MM.1S (cell line): ENCODE measurements at regions not wholly inside any gene's neighbourhood (a gene's known extent, or its start where the extent isn't known, plus 50 kb on each side); places are given as distances from the start of the nearest gene placed in this dataset.

ENCODE experiments used
- DNase-seq: peaks from one replicate; pipeline ENCODE4 v3.0.0-alpha.2; 2015
- H2AFZ ChIP-seq: fragments of 300-600 bp; sonication (generic); 2 replicates; pipeline ENCODE4 v1.6.0; 2016; ENCODE audit warnings: antibody characterized with exemption, low read length
- H3F3A ChIP-seq: fragments of 300-600 bp; sonication (generic); 2 replicates; pipeline ENCODE4 v1.6.1; 2016; ENCODE audit warnings: mild to moderate bottlenecking, antibody characterized with exemption, low read length, moderate library complexity, mixed read lengths; ENCODE audit not compliant: insufficient read depth
- H3K27ac ChIP-seq: fragments of 300-600 bp; sonication (generic); 2 replicates; pipeline ENCODE4 v1.5.1; 2016; ENCODE audit warnings: mild to moderate bottlenecking, low read length
- H3K27me3 ChIP-seq: fragments of 300-600 bp; sonication (generic); replicated peaks from 2 replicates; pipeline ENCODE4 v1.6.0; 2016; ENCODE audit warnings: low read length; ENCODE audit not compliant: insufficient read depth
- H3K36me3 ChIP-seq: fragments of 300-600 bp; sonication (generic); replicated peaks from 2 replicates; pipeline ENCODE4 v1.6.1; 2016; ENCODE audit warnings: mild to moderate bottlenecking, low read length, mixed read lengths; ENCODE audit not compliant: insufficient read depth
- H3K4me1 ChIP-seq: fragments of 300-600 bp; sonication (generic); 2 replicates; pipeline ENCODE4 v1.6.1; 2016; ENCODE audit warnings: low read length, mixed read lengths
- H3K4me2 ChIP-seq: fragments of 300-600 bp; sonication (generic); 2 replicates; pipeline ENCODE4 v1.6.0; 2016; ENCODE audit warnings: low read depth, low read length
- H3K4me3 ChIP-seq: fragments of 300-600 bp; sonication (generic); 2 replicates; pipeline ENCODE4 v1.5.1; 2016; ENCODE audit warnings: low read length, mixed read lengths
- H3K79me2 ChIP-seq: fragments of 300-600 bp; sonication (generic); 2 replicates; pipeline ENCODE4 v1.6.1; 2016; ENCODE audit warnings: mixed run types, low read length, mixed read lengths
- H3K9ac ChIP-seq: fragments of 300-600 bp; sonication (generic); 2 replicates; pipeline ENCODE4 v1.6.1; 2016; ENCODE audit warnings: low read length, mixed read lengths
- H3K9me2 ChIP-seq: fragments of 300-600 bp; sonication (generic); replicated peaks from 2 replicates; pipeline ENCODE4 v1.6.1; 2016; ENCODE audit warnings: mild to moderate bottlenecking, low read length, mixed read lengths; ENCODE audit not compliant: insufficient read depth
- H3K9me3 ChIP-seq: fragments of 300-600 bp; sonication (generic); replicated peaks from 2 replicates; pipeline ENCODE4 v1.6.1; 2016; ENCODE audit warnings: mild to moderate bottlenecking, low read length, mixed read lengths; ENCODE audit not compliant: insufficient read depth
- H4K20me1 ChIP-seq: fragments of 300-600 bp; sonication (generic); 2 replicates; pipeline ENCODE4 v1.6.1; 2016; ENCODE audit warnings: mild to moderate bottlenecking, low read length, moderate library complexity, mixed read lengths; ENCODE audit not compliant: insufficient read depth
- EZH2 ChIP-seq: fragments of 300-600 bp; sonication (generic); optimal IDR thresholded peaks from 2 replicates; pipeline ENCODE3; 2017; ENCODE audit warnings: low read depth, mild to moderate bottlenecking, antibody characterized with exemption, low read length, mixed read lengths
- EZH2phosphoT487 ChIP-seq: fragments of 300-600 bp; sonication (generic); IDR thresholded peaks from 2 replicates; pipeline ENCODE4 v1.6.1; 2018; ENCODE audit warnings: antibody characterized with exemption, low read length
- TF ChIP-seq, protein P1 (sequence below): fragments of 300-600 bp; sonication (generic); IDR thresholded peaks from 2 replicates; pipeline ENCODE4 v1.5.1; 2016; ENCODE audit warnings: antibody characterized with exemption, low read length, mixed read lengths

DNA sequence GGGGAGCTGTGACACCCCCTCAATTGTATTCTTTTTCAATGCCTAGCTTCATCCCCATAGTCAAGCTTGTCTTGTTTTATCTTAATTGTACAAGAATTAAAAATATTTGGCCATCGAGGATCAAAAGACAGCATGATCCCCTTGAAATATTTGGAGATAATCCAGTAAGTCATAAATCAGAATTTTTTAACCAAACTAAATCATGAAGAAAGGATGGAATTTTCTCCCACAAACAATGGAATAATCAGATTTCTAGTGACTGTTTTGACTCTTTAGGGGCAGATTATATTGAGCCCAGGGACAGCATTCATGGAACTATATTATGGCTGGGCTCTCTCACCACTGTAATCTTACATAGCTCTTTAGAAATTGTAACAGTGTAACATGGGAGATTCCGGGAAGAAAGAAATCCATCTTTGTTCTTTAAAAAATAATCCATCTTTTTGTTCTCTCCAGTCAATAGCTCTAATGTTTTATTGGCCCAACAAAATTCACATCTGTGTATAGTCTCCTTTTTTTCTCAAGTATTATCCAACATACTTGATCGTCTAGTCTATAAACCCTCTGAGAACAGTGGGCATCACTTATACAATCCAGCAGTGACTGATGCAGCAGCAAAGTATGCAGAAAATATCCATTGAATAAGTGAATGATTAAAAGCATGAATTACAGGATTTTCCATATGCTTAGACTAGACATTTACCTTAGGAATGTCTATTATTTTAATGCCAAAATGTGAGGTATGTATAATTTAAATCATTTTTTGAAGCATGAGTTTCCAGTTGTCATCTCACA lies 277.0 kb upstream of the PLSCR5 start:
- no peaks in the 10 kb centered on the region for H4K20me1 ChIP-seq
- DNase-seq: no peak
- no peaks in the 10 kb centered on the region for H3K4me1 ChIP-seq
- H3K36me3 ChIP-seq: no peaks in the 10 kb centered on the region
- no peak overlapping the region for H2AFZ ChIP-seq
- H3K9me3 ChIP-seq: no peaks in the 10 kb centered on the region
- TF ChIP-seq EZH2phosphoT487: no peak
- TF ChIP-seq EZH2: no peak
- TF ChIP-seq, protein P1, sequence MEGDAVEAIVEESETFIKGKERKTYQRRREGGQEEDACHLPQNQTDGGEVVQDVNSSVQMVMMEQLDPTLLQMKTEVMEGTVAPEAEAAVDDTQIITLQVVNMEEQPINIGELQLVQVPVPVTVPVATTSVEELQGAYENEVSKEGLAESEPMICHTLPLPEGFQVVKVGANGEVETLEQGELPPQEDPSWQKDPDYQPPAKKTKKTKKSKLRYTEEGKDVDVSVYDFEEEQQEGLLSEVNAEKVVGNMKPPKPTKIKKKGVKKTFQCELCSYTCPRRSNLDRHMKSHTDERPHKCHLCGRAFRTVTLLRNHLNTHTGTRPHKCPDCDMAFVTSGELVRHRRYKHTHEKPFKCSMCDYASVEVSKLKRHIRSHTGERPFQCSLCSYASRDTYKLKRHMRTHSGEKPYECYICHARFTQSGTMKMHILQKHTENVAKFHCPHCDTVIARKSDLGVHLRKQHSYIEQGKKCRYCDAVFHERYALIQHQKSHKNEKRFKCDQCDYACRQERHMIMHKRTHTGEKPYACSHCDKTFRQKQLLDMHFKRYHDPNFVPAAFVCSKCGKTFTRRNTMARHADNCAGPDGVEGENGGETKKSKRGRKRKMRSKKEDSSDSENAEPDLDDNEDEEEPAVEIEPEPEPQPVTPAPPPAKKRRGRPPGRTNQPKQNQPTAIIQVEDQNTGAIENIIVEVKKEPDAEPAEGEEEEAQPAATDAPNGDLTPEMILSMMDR: no peak
- no peak overlapping the region for H3K27ac ChIP-seq
- H3K4me2 ChIP-seq: no peak overlapping the region
- H3K9me2 ChIP-seq: no peaks in the 10 kb centered on the region
- H3K79me2 ChIP-seq: no peaks in the 10 kb centered on the region
- no peak overlapping the region for H3K4me3 ChIP-seq
- H3K27me3 ChIP-seq: no peaks in the 10 kb centered on the region
- H3F3A ChIP-seq: no peaks in the 10 kb centered on the region
- no peak overlapping the region for H3K9ac ChIP-seq

DNA sequence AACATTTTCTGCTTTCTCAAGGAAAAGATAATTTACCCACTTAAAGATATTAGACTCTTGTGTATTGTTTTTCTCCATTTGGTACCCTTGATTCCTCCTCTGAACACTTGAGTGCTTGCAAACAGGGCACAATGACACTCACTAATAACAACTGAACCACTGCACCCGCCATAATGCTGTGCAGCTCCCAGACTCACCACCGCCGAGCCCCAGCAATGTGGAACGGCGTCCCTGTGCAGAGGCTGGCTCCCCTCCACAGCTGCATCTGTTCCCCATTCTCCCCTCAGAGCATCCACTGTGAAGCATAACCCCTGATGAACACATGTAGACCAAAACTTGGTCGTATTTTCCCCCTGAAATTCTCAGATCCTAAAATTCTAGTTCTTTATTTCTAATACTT lies 276.2 kb upstream of the PLSCR5 start:
- H3K36me3 ChIP-seq: no peaks in the 10 kb centered on the region
- no peak overlapping the region for H2AFZ ChIP-seq
- H3K9ac ChIP-seq: no peak overlapping the region
- TF ChIP-seq EZH2phosphoT487: no peak
- TF ChIP-seq EZH2: no peak
- TF ChIP-seq, protein P1: no peak
- H3K9me2 ChIP-seq: no peaks in the 10 kb centered on the region
- H3K4me1 ChIP-seq: no peaks in the 10 kb centered on the region
- no peaks in the 10 kb centered on the region for H3F3A ChIP-seq
- H3K9me3 ChIP-seq: no peaks in the 10 kb centered on the region
- no peak for DNase-seq
- no peaks in the 10 kb centered on the region for H3K27me3 ChIP-seq
- H3K79me2 ChIP-seq: no peaks in the 10 kb centered on the region
- no peak overlapping the region for H3K27ac ChIP-seq
- H4K20me1 ChIP-seq: no peaks in the 10 kb centered on the region
- no peak overlapping the region for H3K4me3 ChIP-seq
- H3K4me2 ChIP-seq: no peak overlapping the region

DNA sequence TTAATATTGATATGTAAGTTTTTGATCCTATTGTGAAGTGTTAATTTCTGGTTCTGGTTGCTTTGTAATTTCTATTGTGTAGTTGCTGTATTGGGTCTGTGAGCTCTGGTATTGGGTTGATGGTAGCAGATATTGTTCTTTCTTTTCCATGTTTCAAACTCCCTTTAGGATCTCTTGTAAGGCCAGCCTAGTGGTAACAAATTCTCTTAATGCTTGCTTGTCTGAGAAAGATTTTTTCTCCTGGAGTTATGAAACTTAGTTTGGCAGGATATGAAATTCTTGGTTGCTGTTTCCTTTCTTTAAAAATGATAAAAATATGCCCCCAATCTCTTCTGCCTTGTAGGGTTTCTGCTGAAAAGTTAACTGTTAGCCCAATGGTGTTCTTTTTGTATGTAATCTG lies 268.6 kb upstream of the PLSCR5 start:
- H3K36me3 ChIP-seq: no peaks in the 10 kb centered on the region
- no peaks in the 10 kb centered on the region for H3K9me3 ChIP-seq
- H3K4me2 ChIP-seq: no peak overlapping the region
- H3K79me2 ChIP-seq: no peaks in the 10 kb centered on the region
- no peak for TF ChIP-seq EZH2phosphoT487
- no peak for TF ChIP-seq EZH2
- TF ChIP-seq, protein P1: no peak
- DNase-seq: no peak
- no peaks in the 10 kb centered on the region for H4K20me1 ChIP-seq
- H3K4me1 ChIP-seq: no peaks in the 10 kb centered on the region
- no peak overlapping the region for H2AFZ ChIP-seq
- H3K9ac ChIP-seq: no peak overlapping the region
- H3K4me3 ChIP-seq: no peak overlapping the region
- no peaks in the 10 kb centered on the region for H3K9me2 ChIP-seq
- no peaks in the 10 kb centered on the region for H3F3A ChIP-seq
- no peaks in the 10 kb centered on the region for H3K27me3 ChIP-seq
- no peak overlapping the region for H3K27ac ChIP-seq
